HG03571 (cell line): ENCODE measurements at regions not wholly inside any gene's neighbourhood (a gene's known extent, or its start where the extent isn't known, plus 50 kb on each side); places are given as distances from the start of the nearest gene placed in this dataset.

Experiments used
- ATAC-seq: cut with Tn5 transposase; IDR thresholded peaks from one replicate; pipeline ENCODE4 v1.9.1; 2021; ENCODE audit not compliant: unreplicated experiment

GRCh38 chr6:159100395-159101182 lies 55.8 kb upstream of the TAGAP start:
- no peak for ATAC-seq

DNA sequence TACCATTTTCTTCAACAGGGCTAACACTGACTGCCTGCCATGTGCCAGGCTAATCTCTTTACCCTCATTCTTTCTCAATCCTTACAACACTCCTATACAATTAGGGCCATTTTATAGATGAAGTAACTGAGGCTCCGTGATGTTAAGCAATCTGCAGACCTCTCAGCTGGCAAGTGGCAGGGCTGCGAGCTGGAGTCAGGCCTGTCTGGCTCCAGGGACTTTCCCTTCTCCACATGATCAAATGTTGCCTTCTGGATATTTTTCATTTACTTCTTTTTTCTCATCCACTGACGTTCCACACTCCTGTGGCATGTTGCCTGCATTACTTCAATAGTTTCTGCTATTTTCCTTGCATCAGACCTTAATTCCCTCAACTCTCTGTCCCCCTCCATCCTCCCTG lies 55.2 kb upstream of the TAGAP start:
- ATAC-seq: no peak

DNA sequence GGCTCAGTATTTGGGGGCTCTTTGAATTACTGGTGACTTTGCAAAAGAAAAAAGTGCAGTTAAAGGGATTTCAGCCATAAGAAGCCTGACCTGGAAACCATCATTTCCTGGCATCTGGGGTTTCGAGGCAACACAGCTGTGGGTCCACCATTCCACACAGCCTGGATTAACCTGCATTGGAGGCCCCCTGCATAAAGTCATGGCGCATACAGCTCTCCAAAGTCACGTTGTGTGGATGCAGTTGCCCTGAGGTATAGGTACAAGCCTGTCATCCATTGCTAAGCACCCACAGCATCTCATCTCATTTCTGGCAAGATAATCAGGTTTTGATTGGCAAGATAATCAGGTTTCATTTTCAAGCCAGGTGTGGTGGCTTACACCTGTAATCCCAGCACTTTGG lies 54.5 kb upstream of the TAGAP start:
- ATAC-seq: no peak

DNA sequence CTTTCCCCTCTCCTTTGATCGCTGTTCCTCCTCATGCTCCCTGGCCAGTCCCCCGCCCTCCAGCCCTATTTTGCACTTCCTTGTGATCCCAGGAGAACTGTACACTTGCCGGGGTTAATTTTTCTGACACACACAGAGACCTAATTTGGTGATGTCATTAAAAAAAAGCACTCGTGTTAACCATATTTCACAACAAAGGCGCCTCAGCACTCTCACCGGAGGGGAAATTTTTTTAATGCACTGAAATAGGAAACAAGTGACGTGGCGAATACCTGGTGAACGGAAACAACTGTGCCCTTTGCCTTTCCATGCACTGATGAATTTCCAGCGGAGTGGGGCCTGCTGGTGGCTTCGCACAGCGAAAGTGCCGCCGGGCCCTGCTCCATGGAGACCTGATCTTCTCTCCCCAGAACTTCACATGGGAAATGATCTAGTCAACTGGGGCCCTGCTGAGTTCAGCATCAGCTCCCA lies 53.9 kb upstream of the TAGAP start:
- no peak for ATAC-seq

DNA sequence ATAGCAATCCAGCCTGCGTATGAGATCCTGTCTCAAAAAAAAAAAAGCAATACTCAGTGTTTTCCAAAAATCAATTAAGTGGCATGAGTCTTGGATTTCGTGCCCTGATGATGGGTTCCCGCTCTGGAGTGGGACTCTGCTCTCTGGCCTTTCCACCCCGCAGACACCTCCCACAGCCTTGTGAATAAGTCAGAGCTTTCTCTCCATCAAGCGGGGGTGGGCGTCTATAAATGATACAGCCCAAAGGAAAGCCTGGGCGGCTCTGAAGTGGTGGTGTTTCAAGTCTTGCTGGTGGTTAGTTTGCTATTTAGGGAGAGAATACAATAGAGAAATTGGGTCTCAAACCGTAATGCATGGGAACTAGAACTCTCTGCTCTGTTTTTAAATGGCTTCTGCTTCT lies 52.5 kb upstream of the TAGAP start:
- no peak for ATAC-seq

DNA sequence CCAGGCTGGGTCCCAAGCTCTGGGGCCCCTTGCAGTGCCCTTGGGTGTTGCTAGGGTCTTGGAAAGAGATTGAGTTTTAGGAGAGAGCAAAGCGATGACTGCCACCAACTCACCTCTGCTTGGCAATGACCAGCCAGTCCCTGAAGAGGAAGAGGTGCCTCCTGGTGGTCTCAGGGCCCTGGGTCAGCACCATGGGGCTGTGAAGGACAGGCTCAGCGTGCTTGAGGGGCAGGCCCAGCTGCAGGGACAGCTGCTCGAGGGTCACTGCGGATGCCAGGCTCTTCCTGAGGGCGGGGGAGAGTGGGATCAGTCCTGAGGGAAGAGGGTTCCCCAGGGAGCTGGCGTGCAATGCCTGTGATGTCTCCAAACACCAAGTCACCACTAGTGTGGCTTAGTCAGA lies 50.8 kb upstream of the TAGAP start:
- ATAC-seq: no peak

DNA sequence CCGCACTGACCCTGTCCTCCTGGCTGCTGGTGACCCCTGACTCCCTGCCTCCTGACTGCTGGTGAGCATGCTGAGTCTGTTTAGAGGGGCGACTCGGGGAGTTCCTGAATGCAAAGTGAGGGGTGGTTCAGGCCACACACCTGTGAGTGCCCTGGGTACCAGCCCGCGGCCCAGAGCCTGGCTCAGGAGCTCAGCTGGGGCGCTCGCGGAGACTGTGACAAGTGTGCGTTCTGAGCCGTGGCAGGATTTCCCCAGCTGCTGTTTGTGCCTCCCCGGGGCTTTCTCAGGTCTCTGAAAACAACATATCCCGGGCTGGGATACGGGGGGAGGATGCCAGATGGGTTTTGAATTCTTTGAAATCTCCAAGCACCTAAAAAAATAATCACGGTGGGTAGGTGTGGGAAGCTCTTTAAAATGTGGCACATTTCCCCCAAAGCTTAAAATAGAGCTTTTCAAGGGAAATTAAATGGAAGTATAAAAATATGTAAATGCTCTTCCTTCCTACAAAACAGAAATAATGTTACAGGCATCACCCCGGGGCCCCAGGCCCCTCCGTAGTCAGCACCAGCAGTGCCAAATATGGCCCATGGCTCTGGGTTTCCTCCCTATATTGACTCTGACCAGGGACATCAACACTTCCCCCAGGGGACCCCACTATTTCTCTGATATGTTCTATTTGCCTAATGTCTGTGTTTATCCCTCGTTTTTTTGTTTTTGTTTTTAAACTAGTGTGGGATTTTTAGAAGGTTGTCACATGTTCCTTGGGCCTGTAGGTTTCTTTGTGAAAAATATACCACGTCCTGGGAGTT lies 49.9 kb upstream of the TAGAP start:
- peak; percentile 62 for ATAC-seq
